Lower leg skin (tissue), 3 donors: ENCODE measurements at regions not wholly inside any gene's neighbourhood (a gene's known extent, or its start where the extent isn't known, plus 50 kb on each side); places are given as distances from the start of the nearest gene placed in this dataset.

Experiments used
- CTCF ChIP-seq, 3 donors: fragments of 450-650 bp; IDR thresholded peaks; one replicate each; pipeline ENCODE4 v1.5.1; 2016; ENCODE audit warnings: antibody characterized with exemption in 3 of 3, mild to moderate bottlenecking in 3 of 3, moderate library complexity in 2 of 3
- POLR2A ChIP-seq, 2 donors: fragments of 450-650 bp; IDR thresholded peaks; one replicate each; pipeline ENCODE4 v1.6.1; 2016 to 2017; ENCODE audit warnings: antibody characterized with exemption in 2 of 2, mild to moderate bottlenecking in 1 of 2, moderate library complexity in 1 of 2

- TF ChIP-seq CTCF (IDR thresholded peaks at IDR 0.05) (no peak), POLR2A (IDR thresholded peaks at IDR 0.05) (no peak)
These were observed 334.9 kb downstream of the C16orf95 start for GRCh38 chr16:86982347-86982596.
